DMS114 treated with DMSO at 0.1 percent for 48 hours (cell line): ENCODE measurements at regions not wholly inside any gene's neighbourhood (a gene's known extent, or its start where the extent isn't known, plus 50 kb on each side); places are given as distances from the start of the nearest gene placed in this dataset.

Source experiments
- DNase-seq: peaks from one replicate; lab custom pipeline; 2025; ENCODE audit not compliant: unreplicated experiment; lab: John Stamatoyannopoulos, UW

GRCh38 chr3:88921986-88922385 lies 185.4 kb upstream of the EPHA3 start:
- no peak for DNase-seq

GRCh38 chr3:88926221-88926620 lies 181.2 kb upstream of the EPHA3 start:
- DNase-seq: no peak

GRCh38 chr3:88930611-88931010 lies 176.8 kb upstream of the EPHA3 start:
- no peak for DNase-seq

- DNase-seq: no peak
Observed at GRCh38 chr3:88936831-88937230, 170.6 kb upstream of the EPHA3 start.

- DNase-seq: no peak
Observed at GRCh38 chr3:88940296-88940695, 167.1 kb upstream of the EPHA3 start.

GRCh38 chr3:88947013-88947412 lies 160.4 kb upstream of the EPHA3 start:
- no peak for DNase-seq

GRCh38 chr3:88954853-88955252 lies 152.6 kb upstream of the EPHA3 start:
- no peak for DNase-seq

GRCh38 chr3:88955274-88955673 lies 152.1 kb upstream of the EPHA3 start:
- no peak for DNase-seq

GRCh38 chr3:88957711-88958439 lies 149.5 kb upstream of the EPHA3 start:
- DNase-seq: no peak

GRCh38 chr3:88960019-88960418 lies 147.4 kb upstream of the EPHA3 start:
- no peak for DNase-seq

- no peak for DNase-seq
Observed at GRCh38 chr3:88963003-88963402, 144.4 kb upstream of the EPHA3 start.

- no peak for DNase-seq
Observed at GRCh38 chr3:88979760-88980159, 127.7 kb upstream of the EPHA3 start.

GRCh38 chr3:88983458-88983857 lies 124.0 kb upstream of the EPHA3 start:
- no peak for DNase-seq

GRCh38 chr3:88984256-88984655 lies 123.2 kb upstream of the EPHA3 start:
- DNase-seq: no peak

GRCh38 chr3:88984832-88985231 lies 122.6 kb upstream of the EPHA3 start:
- DNase-seq: no peak

GRCh38 chr3:88985491-88985890 lies 121.9 kb upstream of the EPHA3 start:
- no peak for DNase-seq

- DNase-seq: no peak
Observed at GRCh38 chr3:88986834-88987233, 120.6 kb upstream of the EPHA3 start.

- no peak for DNase-seq
Observed at GRCh38 chr3:88987776-88988175, 119.6 kb upstream of the EPHA3 start.

- DNase-seq: no peak
Observed at GRCh38 chr3:88988906-88989305, 118.5 kb upstream of the EPHA3 start.

- no peak for DNase-seq
Observed at GRCh38 chr3:88991496-88991895, 115.9 kb upstream of the EPHA3 start.

GRCh38 chr3:88996691-88997090 lies 110.7 kb upstream of the EPHA3 start:
- DNase-seq: no peak

- no peak for DNase-seq
Observed at GRCh38 chr3:88997260-88997659, 110.2 kb upstream of the EPHA3 start.

GRCh38 chr3:89000886-89001285 lies 106.5 kb upstream of the EPHA3 start:
- no peak for DNase-seq
